PC-9 (cell line): ENCODE measurements at regions not wholly inside any gene's neighbourhood (a gene's known extent, or its start where the extent isn't known, plus 50 kb on each side); places are given as distances from the start of the nearest gene placed in this dataset.
"Not testable (repeated sequence)": the region's sequence is repeated elsewhere in the genome, so short reads cannot be mapped to it uniquely, and the experiment has no call there.

Source experiments
- BruUV-seq: library from RNA; stranded (reverse); fragments of 400-500 nt; replicated peaks from 2 replicates; lab custom pipeline; 2021; lab: Mats Ljungman, UMichigan
- CTCF ChIA-PET: fragments of 300-600 bp; sonication (Branson Sonifier 250); formaldehyde crosslinking; loops from one replicate; lab custom pipeline; 2022; ENCODE audit warnings: antibody characterized with exemption; lab: Charles Lee
- POLR2A ChIA-PET: fragments of 300-600 bp; sonication (Branson Sonifier 250); formaldehyde crosslinking; loops from one replicate; lab custom pipeline; 2022; ENCODE audit warnings: antibody characterized with exemption; ENCODE audit not compliant: unreplicated experiment; lab: Charles Lee
- DNase-seq, 2 experiments: peaks; one replicate each; pipeline versions ENCODE4 v3.0.0 to v3.0.0-alpha.2; 2015 to 2022; ENCODE audit warnings: mixed read lengths in 1 of 2
- H2AFZ ChIP-seq: fragments of 200-600 bp; sonication (generic); 2 replicates; pipeline ENCODE4 v1.8.1; 2017; ENCODE audit warnings: antibody characterized with exemption
- H3F3A ChIP-seq: fragments of 200-600 bp; sonication (generic); 2 replicates; pipeline ENCODE4 v1.8.1; 2017; ENCODE audit warnings: antibody characterized with exemption, mild to moderate bottlenecking, low read depth; ENCODE audit not compliant: insufficient read depth
- H3K27ac ChIP-seq: fragments of 200-600 bp; sonication (generic); 2 replicates; pipeline ENCODE4 v1.6.1; 2016; ENCODE audit warnings: mixed run types
- H3K27me3 ChIP-seq: fragments of 200-600 bp; sonication (generic); 2 replicates; pipeline ENCODE4 v1.6.1; 2016; ENCODE audit warnings: low read depth, mixed run types; ENCODE audit not compliant: insufficient read depth
- H3K36me3 ChIP-seq: fragments of 200-600 bp; sonication (generic); 2 replicates; pipeline ENCODE4 v1.6.1; 2016; ENCODE audit warnings: low read depth, mixed run types
- H3K4me1 ChIP-seq: fragments of 200-600 bp; sonication (generic); replicated peaks from 2 replicates; pipeline ENCODE4 v1.6.1; 2016; ENCODE audit warnings: mixed run types; ENCODE audit not compliant: insufficient read depth
- H3K4me2 ChIP-seq: fragments of 200-600 bp; sonication (generic); 2 replicates; pipeline ENCODE4 v1.6.1; 2017; ENCODE audit warnings: mixed run types
- H3K4me3 ChIP-seq: fragments of 200-600 bp; sonication (generic); 2 replicates; pipeline ENCODE4 v1.6.1; 2016; ENCODE audit warnings: mixed run types
- H3K79me2 ChIP-seq: fragments of 200-600 bp; sonication (generic); 2 replicates; pipeline ENCODE4 v1.6.1; 2017; ENCODE audit warnings: low read depth, mixed run types
- H3K9me2 ChIP-seq: fragments of 200-600 bp; sonication (generic); 2 replicates; pipeline ENCODE4 v1.8.1; 2017; ENCODE audit warnings: mild to moderate bottlenecking; ENCODE audit not compliant: insufficient read depth
- H3K9me3 ChIP-seq: fragments of 200-600 bp; sonication (generic); 2 replicates; pipeline ENCODE4 v1.8.1; 2016; ENCODE audit warnings: low read depth; ENCODE audit not compliant: insufficient read depth
- H4K20me1 ChIP-seq: fragments of 200-600 bp; sonication (generic); 2 replicates; pipeline ENCODE4 v1.8.1; 2017; ENCODE audit not compliant: insufficient read depth
- CTCF ChIP-seq: fragments of 200-600 bp; sonication (generic); conservative IDR thresholded peaks from 2 replicates; pipeline ENCODE4 v1.6.1; 2017; ENCODE audit warnings: mixed run types, antibody characterized with exemption, mild to moderate bottlenecking, moderate library complexity
- EZH2 ChIP-seq: fragments of 200-600 bp; sonication (generic); IDR thresholded peaks from 2 replicates; pipeline ENCODE4 v1.8.0; 2017; ENCODE audit warnings: antibody characterized with exemption, low read depth
- intact Hi-C: fragments of 100-400 bp; cut with micrococcal nuclease; formaldehyde crosslinking; loops from one replicate; pipeline ENCODE4 v1.10.0; 2022; ENCODE audit not compliant: unreplicated experiment

- no peaks in the 10 kb centered on the region for H3K36me3 ChIP-seq
- H3K27me3 ChIP-seq, result no peaks in the 10 kb centered on the region
- intact Hi-C loops, result no loop called here
- H3K4me3 ChIP-seq, result no peak overlapping the region
- no peak for DNase-seq
- H4K20me1 ChIP-seq, result no peaks in the 10 kb centered on the region
- H3K4me2 ChIP-seq, result no peak overlapping the region
- POLR2A ChIA-PET, result no interaction called here
- no peaks in the 10 kb centered on the region; the same call in 1 of the 2 replicates for H3K9me3 ChIP-seq
- no peak for TF ChIP-seq EZH2
- no peak for TF ChIP-seq CTCF
- no TSS peak for BruUV-seq
- no peak overlapping the region for H3K27ac ChIP-seq
- H3F3A ChIP-seq, result no peaks in the 10 kb centered on the region
- CTCF ChIA-PET, result no interaction called here
- no peaks in the 10 kb centered on the region for H3K9me2 ChIP-seq
- H3K4me1 ChIP-seq, result no peaks in the 10 kb centered on the region
- no peak overlapping the region for H2AFZ ChIP-seq
- no peaks in the 10 kb centered on the region for H3K79me2 ChIP-seq
These were observed 684.7 kb downstream of the METTL15 start for GRCh38 chr11:28792856-28793255.

- CTCF ChIA-PET, POLR2A ChIA-PET, intact Hi-C loops, BruUV-seq, H3K27ac ChIP-seq, H3K36me3 ChIP-seq, H2AFZ ChIP-seq, H3F3A ChIP-seq, H3K4me2 ChIP-seq, H3K9me2 ChIP-seq, H3K4me1 ChIP-seq, H4K20me1 ChIP-seq, H3K27me3 ChIP-seq, H3K4me3 ChIP-seq, DNase-seq, H3K9me3 ChIP-seq, H3K79me2 ChIP-seq: not testable (repeated sequence)
These were observed 679.7 kb downstream of the METTL15 start for GRCh38 chr11:28787897-28788296.

GRCh38 chr11:28777126-28777525, 668.9 kb downstream of the METTL15 start:
- H4K20me1 ChIP-seq, result no peaks in the 10 kb centered on the region
- no peaks in the 10 kb centered on the region for H3K9me2 ChIP-seq
- H3K4me3 ChIP-seq, result no peak overlapping the region
- no peaks in the 10 kb centered on the region for H3F3A ChIP-seq
- intact Hi-C loops, result no loop called here
- no peaks in the 10 kb centered on the region for H3K9me3 ChIP-seq
- TF ChIP-seq CTCF, result no peak
- ChIA-PET POLR2A (no interaction called here), CTCF (no interaction called here)
- no peaks in the 10 kb centered on the region for H3K79me2 ChIP-seq
- no peaks in the 10 kb centered on the region for H3K36me3 ChIP-seq
- no peak overlapping the region for H3K27ac ChIP-seq
- H3K27me3 ChIP-seq, result no peaks in the 10 kb centered on the region
- no TSS peak for BruUV-seq
- no peak overlapping the region for H3K4me2 ChIP-seq
- no peaks in the 10 kb centered on the region for H3K4me1 ChIP-seq
- no peak for DNase-seq
- no peak overlapping the region for H2AFZ ChIP-seq

GRCh38 chr11:28773606-28774005, 665.4 kb downstream of the METTL15 start:
- TF ChIP-seq CTCF (no peak), EZH2 (no peak)
- no peaks in the 10 kb centered on the region for H3K27me3 ChIP-seq
- DNase-seq, result no peak
- no peaks in the 10 kb centered on the region for H3K4me1 ChIP-seq
- POLR2A ChIA-PET, result no interaction called here
- H3K9me2 ChIP-seq, result no peaks in the 10 kb centered on the region
- H3K9me3 ChIP-seq, result no peaks in the 10 kb centered on the region
- H4K20me1 ChIP-seq, result no peaks in the 10 kb centered on the region
- no peaks in the 10 kb centered on the region for H3F3A ChIP-seq
- no peak overlapping the region for H3K4me2 ChIP-seq
- intact Hi-C loops, result no loop called here
- H3K4me3 ChIP-seq, result no peak overlapping the region
- H2AFZ ChIP-seq, result no peak overlapping the region
- CTCF ChIA-PET, result no interaction called here
- BruUV-seq, result no TSS peak
- H3K79me2 ChIP-seq, result no peaks in the 10 kb centered on the region
- H3K36me3 ChIP-seq, result no peaks in the 10 kb centered on the region
- H3K27ac ChIP-seq, result no peak overlapping the region
